ENCODE measurements at regions not wholly inside any gene's neighbourhood (a gene's known extent, or its start where the extent isn't known, plus 50 kb on each side); places are given as distances from the start of the nearest gene placed in this dataset.
"Not testable (repeated sequence)": the region's sequence is repeated elsewhere in the genome, so short reads cannot be mapped to it uniquely, and the experiment has no call there.

DNA sequence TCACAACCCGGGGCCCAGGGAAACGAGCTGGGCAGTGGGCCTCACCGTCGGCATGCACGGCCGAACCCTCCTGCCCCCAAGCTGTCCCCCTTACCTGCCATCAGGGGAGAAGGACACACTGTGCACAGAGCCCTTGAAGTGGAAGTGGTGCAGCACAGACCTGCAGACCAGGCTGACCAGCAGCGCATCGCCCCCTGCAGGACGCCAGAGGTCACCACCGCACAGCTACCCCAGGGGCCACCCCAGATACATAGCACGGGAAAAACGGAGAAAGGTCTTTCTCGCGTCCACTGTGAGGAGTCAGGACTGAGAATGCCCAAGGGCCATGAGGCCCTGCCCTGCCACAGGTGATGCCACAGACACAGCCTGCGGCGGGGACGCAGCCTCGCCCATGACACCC lies 5373.7 kb upstream of the TPTE start:
- TF ChIP-seq, protein P1, sequence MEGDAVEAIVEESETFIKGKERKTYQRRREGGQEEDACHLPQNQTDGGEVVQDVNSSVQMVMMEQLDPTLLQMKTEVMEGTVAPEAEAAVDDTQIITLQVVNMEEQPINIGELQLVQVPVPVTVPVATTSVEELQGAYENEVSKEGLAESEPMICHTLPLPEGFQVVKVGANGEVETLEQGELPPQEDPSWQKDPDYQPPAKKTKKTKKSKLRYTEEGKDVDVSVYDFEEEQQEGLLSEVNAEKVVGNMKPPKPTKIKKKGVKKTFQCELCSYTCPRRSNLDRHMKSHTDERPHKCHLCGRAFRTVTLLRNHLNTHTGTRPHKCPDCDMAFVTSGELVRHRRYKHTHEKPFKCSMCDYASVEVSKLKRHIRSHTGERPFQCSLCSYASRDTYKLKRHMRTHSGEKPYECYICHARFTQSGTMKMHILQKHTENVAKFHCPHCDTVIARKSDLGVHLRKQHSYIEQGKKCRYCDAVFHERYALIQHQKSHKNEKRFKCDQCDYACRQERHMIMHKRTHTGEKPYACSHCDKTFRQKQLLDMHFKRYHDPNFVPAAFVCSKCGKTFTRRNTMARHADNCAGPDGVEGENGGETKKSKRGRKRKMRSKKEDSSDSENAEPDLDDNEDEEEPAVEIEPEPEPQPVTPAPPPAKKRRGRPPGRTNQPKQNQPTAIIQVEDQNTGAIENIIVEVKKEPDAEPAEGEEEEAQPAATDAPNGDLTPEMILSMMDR (IDR thresholded peaks at IDR 0.05 in 8 of 11, conservative IDR thresholded peaks at IDR 0.05 in 3 of 11): peak in 5 of 11 experiments; percentile 19 to 50 (median 23)
- TF ChIP-seq POLR2AphosphoS5, POLR2A (IDR thresholded peaks at IDR 0.05): not testable (repeated sequence)

Data from spleen (tissue), 7 donors.